GM12873 (cell line): ENCODE measurements at regions not wholly inside any gene's neighbourhood (a gene's known extent, or its start where the extent isn't known, plus 50 kb on each side); places are given as distances from the start of the nearest gene placed in this dataset.

Source experiments
- CTCF ChIP-seq: IDR thresholded peaks from 2 replicates; pipeline ENCODE4 v1.5.1; 2012; ENCODE audit warnings: low read depth, mild to moderate bottlenecking, moderate library complexity, low read length, control low read depth; ENCODE audit not compliant: insufficient read depth; ENCODE audit errors: missing control alignments

DNA sequence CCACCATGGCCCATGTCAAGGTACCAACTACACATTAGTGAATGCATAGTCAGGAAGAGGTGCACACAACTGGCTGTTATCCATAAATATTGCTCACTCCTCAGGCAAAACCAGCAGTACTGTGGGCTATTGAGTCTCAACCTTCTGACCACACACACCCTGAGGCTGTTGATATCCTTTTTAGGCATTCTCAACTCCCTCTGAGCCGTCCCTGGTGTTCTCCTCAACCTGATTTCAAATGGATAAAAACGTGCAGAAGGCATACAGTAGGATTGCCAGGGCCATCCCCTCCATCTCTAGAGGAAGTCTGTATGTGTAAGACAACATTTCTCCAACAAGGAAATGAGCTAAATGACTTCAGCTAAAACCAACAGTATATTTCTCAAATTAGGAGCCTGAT lies 98.7 kb upstream of the KLHL13 start:
- no peak for TF ChIP-seq CTCF

- no peak for TF ChIP-seq CTCF
Observed at GRCh38 chrX:118216087-118216486, 99.5 kb upstream of the KLHL13 start.

GRCh38 chrX:118216509-118216908 lies 99.9 kb upstream of the KLHL13 start:
- no peak for TF ChIP-seq CTCF

- TF ChIP-seq CTCF, result no peak
Observed at GRCh38 chrX:118218079-118218478, 101.5 kb upstream of the KLHL13 start.

DNA sequence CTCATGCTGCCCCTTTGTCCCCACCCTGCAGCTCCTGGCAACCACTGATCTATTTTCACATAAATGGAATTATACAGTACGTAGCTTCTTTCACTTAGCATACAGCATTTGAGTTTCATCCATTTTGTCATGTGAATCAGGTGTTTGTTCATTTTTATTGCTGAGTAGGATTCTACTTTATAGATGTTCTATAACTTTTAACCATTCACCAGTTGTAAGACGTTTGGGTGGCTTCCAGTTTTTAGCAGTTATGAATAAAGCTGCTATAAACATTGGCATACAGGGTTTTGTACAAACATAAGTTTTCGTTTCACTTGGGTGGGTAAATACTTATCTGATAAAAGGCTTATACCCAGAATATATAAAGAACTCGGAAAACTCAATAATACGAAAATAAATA lies 102.3 kb upstream of the KLHL13 start:
- no peak for TF ChIP-seq CTCF

DNA sequence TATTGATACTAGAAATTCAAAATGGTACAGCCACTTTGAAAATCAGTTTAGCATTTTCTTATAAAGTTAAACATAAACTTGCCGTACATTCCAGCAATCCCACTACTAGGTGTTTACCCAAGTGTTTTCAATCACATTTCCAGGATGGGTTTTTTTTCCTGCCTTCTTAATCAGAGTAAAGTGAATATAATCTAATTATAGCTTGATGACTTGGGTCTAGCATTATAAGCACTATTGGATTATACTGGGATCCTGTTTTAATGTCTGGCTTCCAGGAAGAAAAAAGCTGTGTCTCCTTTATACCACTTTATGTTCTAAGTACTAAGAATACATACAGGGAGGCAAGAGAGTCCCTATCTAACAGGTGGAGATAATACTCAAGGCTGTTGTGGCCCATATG lies 103.3 kb upstream of the KLHL13 start:
- no peak for TF ChIP-seq CTCF

GRCh38 chrX:118220509-118220908 lies 103.9 kb upstream of the KLHL13 start:
- no peak for TF ChIP-seq CTCF
